ENCODE measurements at regions not wholly inside any gene's neighbourhood (a gene's known extent, or its start where the extent isn't known, plus 50 kb on each side); places are given as distances from the start of the nearest gene placed in this dataset.

DNA sequence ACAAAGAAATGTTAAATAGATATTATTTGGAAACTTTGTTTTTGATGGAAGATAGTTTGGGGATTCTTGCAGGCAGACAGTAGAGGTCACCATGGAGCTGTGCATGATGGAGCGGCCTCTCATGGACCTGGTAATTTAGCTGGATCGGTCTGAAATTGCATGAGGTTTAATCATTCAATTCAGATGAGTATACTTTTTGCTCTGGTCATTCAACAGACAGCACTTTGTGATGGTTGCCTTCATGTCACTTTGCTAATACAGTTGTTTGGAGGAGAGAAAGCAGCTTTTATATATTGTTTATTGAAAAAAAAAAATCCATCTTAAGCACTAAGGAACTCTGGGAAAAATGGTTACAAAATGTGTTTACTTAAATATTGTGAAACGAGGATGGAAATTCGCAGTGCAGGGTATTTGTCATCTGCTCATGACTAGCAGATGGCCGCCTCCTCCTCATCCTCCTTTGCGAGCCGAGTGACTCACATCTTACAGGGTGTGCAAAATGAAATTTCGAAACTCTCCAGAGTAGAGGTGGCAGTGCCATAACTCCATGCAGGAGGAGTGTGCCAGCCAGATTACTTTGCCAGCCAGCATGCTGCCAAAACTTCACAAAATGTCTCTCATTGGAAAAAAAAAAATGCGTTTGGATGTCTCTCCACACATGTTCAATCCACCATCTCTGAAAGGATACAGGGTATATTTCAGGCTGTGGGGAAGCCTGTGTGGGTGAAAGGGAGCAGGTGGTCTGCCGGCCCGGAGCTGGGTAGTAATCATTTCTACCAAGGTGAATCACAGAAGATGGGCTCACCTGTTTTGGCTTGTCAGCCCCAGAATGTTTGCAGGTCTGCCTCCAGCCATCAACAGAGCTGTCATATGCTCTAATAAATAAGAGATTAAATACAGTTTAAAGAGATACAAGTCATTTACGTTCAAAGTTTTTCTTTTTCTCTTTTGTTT lies 314.9 kb upstream of the DIPK2B start (continued):
- no peak for TF ChIP-seq FIP1L1 (IDR thresholded peaks at IDR 0.05; ENCODE audit: borderline replicate concordance, insufficient read depth, low read depth, low read length)
- no peak for TF ChIP-seq SSRP1 (CRISPR knock-in tag; IDR thresholded peaks at IDR 0.05)
- TF ChIP-seq HMG20A (CRISPR knock-in tag; IDR thresholded peaks at IDR 0.05; ENCODE audit: borderline replicate concordance): peak; percentile 60; the same call in 1 of the 2 replicates
- TF ChIP-seq ZGPAT (CRISPR knock-in tag; IDR thresholded peaks at IDR 0.05): peak; percentile 39; the same call in 1 of the 2 replicates
- TF ChIP-seq ZNF260 (CRISPR knock-in tag; IDR thresholded peaks at IDR 0.05; ENCODE audit: borderline replicate concordance, low read depth): no peak
- TF ChIP-seq ZNF703 (CRISPR knock-in tag; IDR thresholded peaks at IDR 0.05; ENCODE audit: borderline replicate concordance): no peak
- TF ChIP-seq MBD4 (IDR thresholded peaks at IDR 0.05; ENCODE audit: borderline replicate concordance, low read length): no peak
- TF ChIP-seq CBX1 (IDR thresholded peaks at IDR 0.05; ENCODE audit: low read depth): no peak
- no peak for TF ChIP-seq PHF8 (CRISPR knock-in tag; IDR thresholded peaks at IDR 0.05)
- TF ChIP-seq, protein P1, sequence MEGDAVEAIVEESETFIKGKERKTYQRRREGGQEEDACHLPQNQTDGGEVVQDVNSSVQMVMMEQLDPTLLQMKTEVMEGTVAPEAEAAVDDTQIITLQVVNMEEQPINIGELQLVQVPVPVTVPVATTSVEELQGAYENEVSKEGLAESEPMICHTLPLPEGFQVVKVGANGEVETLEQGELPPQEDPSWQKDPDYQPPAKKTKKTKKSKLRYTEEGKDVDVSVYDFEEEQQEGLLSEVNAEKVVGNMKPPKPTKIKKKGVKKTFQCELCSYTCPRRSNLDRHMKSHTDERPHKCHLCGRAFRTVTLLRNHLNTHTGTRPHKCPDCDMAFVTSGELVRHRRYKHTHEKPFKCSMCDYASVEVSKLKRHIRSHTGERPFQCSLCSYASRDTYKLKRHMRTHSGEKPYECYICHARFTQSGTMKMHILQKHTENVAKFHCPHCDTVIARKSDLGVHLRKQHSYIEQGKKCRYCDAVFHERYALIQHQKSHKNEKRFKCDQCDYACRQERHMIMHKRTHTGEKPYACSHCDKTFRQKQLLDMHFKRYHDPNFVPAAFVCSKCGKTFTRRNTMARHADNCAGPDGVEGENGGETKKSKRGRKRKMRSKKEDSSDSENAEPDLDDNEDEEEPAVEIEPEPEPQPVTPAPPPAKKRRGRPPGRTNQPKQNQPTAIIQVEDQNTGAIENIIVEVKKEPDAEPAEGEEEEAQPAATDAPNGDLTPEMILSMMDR (CRISPR knock-in tag; IDR thresholded peaks at IDR 0.05): peak; percentile 67
- no peak for TF ChIP-seq HNRNPLL (IDR thresholded peaks at IDR 0.05; ENCODE audit: low read depth, low read length, poor library complexity, severe bottlenecking)
- TF ChIP-seq PAXIP1 (CRISPR knock-in tag; conservative IDR thresholded peaks at IDR 0.05): no peak
- no peak for TF ChIP-seq LCORL (IDR thresholded peaks at IDR 0.05)
- no peak for TF ChIP-seq LCORL (CRISPR knock-in tag; IDR thresholded peaks at IDR 0.05)
- no peak for TF ChIP-seq GTF2F1 (IDR thresholded peaks at IDR 0.05; ENCODE audit: low read length)
- TF ChIP-seq, protein P2, sequence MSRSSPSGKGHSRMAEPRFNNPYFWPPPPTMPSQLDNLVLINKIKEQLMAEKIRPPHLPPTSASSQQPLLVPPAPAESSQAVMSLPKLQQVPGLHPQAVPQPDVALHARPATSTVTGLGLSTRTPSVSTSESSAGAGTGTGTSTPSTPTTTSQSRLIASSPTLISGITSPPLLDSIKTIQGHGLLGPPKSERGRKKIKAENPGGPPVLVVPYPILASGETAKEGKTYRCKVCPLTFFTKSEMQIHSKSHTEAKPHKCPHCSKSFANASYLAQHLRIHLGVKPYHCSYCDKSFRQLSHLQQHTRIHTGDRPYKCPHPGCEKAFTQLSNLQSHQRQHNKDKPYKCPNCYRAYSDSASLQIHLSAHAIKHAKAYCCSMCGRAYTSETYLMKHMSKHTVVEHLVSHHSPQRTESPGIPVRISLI (CRISPR knock-in tag; IDR thresholded peaks at IDR 0.05; ENCODE audit: borderline replicate concordance): peak; percentile 63; the same call in 1 of the 2 replicates
- no peak for TF ChIP-seq HNRNPUL1 (IDR thresholded peaks at IDR 0.05; ENCODE audit: low read depth, low read length)
- no peak for TF ChIP-seq CREM (IDR thresholded peaks at IDR 0.05)
- no peak for TF ChIP-seq CREM (CRISPR knock-in tag; IDR thresholded peaks at IDR 0.05)
- no peak for TF ChIP-seq NCOA1 (CRISPR knock-in tag; IDR thresholded peaks at IDR 0.05)
- TF ChIP-seq MZF1 (CRISPR knock-in tag; IDR thresholded peaks at IDR 0.05; ENCODE audit: borderline replicate concordance): no peak
- TF ChIP-seq DPF2 (CRISPR knock-in tag; IDR thresholded peaks at IDR 0.05; ENCODE audit: borderline replicate concordance, low read depth): no peak
- TF ChIP-seq SP5 (CRISPR knock-in tag; IDR thresholded peaks at IDR 0.05; ENCODE audit: borderline replicate concordance, low read depth): no peak
